Testis (tissue), 2 donors: ENCODE measurements at regions not wholly inside any gene's neighbourhood (a gene's known extent, or its start where the extent isn't known, plus 50 kb on each side); places are given as distances from the start of the nearest gene placed in this dataset.

Experiments used
- POLR2A ChIP-seq: fragments of 450-650 bp; IDR thresholded peaks from one replicate; pipeline ENCODE4 v1.6.1; 2017; ENCODE audit warnings: antibody characterized with exemption, mild to moderate bottlenecking, moderate library complexity
- TF ChIP-seq, protein P1 (sequence below), 3 experiments: fragments of 450-650 bp in 2 of 3; fragments of 200-600 bp in 1 of 3; sonication (generic) in 1 of 3; IDR thresholded peaks; one replicate each; pipeline ENCODE4 v1.5.1; 2016 to 2019; ENCODE audit warnings: antibody characterized with exemption in 3 of 3, mild to moderate bottlenecking in 2 of 3, moderate library complexity in 1 of 3

DNA sequence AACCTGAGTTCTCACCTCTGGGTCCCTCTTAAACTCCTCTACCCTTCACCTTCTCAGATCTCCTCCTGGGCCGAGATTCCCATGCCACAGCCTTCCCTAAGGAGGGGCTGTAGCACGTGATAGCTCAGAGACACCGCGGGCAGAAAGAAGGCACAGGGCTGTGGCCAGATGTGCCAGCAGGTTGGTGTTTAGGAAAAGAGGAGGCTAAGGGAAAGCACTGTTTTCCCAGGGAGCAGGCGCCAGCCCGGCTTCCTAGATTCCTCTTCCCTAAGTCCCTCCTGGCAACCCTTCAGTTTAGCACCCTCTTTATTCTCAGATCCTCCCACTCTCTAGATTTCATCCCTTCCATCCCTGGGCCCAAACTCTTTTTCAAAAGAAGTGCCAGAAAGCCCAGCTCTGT lies 59.4 kb upstream of the CCNG1 start:
- TF ChIP-seq, protein P1, sequence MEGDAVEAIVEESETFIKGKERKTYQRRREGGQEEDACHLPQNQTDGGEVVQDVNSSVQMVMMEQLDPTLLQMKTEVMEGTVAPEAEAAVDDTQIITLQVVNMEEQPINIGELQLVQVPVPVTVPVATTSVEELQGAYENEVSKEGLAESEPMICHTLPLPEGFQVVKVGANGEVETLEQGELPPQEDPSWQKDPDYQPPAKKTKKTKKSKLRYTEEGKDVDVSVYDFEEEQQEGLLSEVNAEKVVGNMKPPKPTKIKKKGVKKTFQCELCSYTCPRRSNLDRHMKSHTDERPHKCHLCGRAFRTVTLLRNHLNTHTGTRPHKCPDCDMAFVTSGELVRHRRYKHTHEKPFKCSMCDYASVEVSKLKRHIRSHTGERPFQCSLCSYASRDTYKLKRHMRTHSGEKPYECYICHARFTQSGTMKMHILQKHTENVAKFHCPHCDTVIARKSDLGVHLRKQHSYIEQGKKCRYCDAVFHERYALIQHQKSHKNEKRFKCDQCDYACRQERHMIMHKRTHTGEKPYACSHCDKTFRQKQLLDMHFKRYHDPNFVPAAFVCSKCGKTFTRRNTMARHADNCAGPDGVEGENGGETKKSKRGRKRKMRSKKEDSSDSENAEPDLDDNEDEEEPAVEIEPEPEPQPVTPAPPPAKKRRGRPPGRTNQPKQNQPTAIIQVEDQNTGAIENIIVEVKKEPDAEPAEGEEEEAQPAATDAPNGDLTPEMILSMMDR (IDR thresholded peaks at IDR 0.05), result no peak
- no peak for TF ChIP-seq POLR2A
